ENCODE measurements at regions not wholly inside any gene's neighbourhood (a gene's known extent, or its start where the extent isn't known, plus 50 kb on each side); places are given as distances from the start of the nearest gene placed in this dataset.
"Not testable (repeated sequence)": the region's sequence is repeated elsewhere in the genome, so short reads cannot be mapped to it uniquely, and the experiment has no call there.

GRCh38 chr2:144760939-144761338 lies 241.0 kb upstream of the ZEB2 start:
- TF ChIP-seq CTCF (IDR thresholded peaks at IDR 0.05); EZH2 (IDR thresholded peaks at IDR 0.05; ENCODE audit: borderline replicate concordance, insufficient read depth, low read depth, low read length, poor library complexity, severe bottlenecking): not testable (repeated sequence)
